Brain pericyte (primary cell): ENCODE measurements at regions not wholly inside any gene's neighbourhood (a gene's known extent, or its start where the extent isn't known, plus 50 kb on each side); places are given as distances from the start of the nearest gene placed in this dataset.

Experiments
- DNase-seq: peaks from one replicate; pipeline ENCODE4 v3.0.0-alpha.2; 2012; ENCODE audit warnings: low read depth, low spot score

GRCh38 chr11:56932572-56933220 lies 56.0 kb upstream of the OR5AK2 start:
- DNase-seq: peak; percentile 3

- no peak for DNase-seq
Observed at GRCh38 chr11:56923116-56923515, 65.6 kb upstream of the OR5AK2 start.

DNA sequence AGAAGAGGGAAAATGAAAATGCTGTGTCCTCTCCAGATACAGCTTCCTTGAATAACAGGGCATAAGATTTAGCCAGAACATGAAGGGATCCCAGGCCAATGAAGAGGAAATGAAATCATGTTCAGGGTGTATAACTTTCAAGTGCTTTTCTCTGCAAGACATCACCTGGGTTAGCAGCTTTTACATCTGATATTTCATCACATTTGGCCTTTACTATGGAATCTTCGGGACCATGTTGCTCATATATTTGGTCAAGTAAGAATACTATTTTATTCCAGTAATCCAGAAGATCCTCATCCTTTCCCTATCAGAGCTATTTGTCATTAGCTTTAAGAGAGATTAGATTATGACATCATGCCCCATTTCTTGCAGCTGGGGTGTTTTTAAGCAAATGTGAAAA lies 66.3 kb upstream of the OR5AK2 start:
- no peak for DNase-seq

DNA sequence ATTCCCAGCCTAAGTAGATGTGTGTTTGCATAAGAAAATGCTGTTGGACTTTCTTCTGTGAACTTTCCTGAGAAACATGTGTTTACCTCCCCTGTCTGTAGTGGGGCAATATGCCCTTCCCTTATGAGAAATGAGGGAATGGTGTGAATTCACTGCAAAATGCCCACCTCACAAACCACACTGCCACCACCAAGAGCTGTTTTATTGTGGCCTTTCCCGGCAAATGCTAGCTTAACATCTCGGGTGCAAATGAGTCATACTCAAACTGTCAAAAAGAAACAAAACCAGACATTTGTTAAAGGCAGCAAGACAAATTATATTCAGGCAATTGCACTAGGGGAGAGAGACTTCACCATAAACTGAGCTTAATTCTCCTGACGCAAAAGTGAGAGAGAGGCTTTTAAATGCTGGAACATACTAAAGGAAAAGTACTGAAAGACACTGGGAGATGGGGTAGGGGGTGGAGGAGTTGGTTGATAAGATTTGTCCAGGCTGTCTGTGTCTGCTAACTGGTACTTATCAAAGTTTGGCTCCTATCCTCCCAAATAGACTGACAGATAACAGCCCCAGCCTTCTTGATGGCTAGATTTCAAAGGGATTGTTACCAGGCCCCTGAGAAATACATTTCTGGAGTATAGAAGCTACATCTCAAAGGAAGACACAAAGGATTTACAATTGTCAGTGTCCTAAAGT lies 70.9 kb upstream of the OR5AK2 start:
- DNase-seq: no peak

- DNase-seq: no peak
Observed at GRCh38 chr11:56916587-56916986, 72.1 kb upstream of the OR5AK2 start.

GRCh38 chr11:56916162-56916561 lies 72.6 kb upstream of the OR5AK2 start:
- no peak for DNase-seq

DNA sequence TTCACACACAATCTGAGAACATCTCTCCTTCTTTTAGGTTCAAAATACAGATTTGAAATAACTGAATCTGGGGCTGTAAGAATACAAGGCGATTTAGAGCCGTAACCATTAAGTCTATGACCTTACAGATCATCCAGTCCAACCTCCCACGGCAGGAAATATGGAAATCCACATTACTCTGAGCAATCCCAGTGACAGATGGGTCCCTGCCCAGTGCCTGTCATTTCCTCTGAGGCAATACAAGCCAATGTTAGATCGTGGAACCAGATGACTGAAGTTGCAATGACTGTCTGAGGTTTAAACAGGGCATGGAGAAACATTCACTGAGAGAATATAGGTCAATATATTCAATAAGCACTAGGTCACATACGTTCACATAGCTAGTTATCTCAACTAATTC lies 77.4 kb upstream of the OR5AK2 start:
- DNase-seq: no peak

DNA sequence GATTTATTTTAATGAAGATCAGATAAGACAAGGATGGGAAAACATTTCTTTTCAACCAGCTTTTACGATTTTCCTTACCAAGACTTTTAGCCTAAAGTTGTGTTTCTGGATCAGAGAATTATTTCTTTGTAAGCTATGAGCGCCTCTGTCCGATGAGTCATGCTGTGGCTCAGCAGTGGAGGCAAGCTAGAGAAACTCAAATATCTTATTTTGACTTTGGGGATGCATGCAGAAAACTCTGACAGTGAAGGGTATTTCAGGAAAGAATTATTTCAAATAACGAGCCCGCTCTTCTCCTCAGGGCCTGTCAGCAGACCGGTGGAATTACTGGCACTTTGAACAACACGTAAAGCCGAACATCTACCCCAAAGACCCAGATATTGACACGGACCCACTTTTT lies 77.9 kb upstream of the OR5AK2 start:
- no peak for DNase-seq

GRCh38 chr11:56910046-56910773 lies 78.5 kb upstream of the OR5AK2 start:
- DNase-seq: no peak

GRCh38 chr11:56909563-56909962 lies 79.2 kb upstream of the OR5AK2 start:
- DNase-seq: no peak

DNA sequence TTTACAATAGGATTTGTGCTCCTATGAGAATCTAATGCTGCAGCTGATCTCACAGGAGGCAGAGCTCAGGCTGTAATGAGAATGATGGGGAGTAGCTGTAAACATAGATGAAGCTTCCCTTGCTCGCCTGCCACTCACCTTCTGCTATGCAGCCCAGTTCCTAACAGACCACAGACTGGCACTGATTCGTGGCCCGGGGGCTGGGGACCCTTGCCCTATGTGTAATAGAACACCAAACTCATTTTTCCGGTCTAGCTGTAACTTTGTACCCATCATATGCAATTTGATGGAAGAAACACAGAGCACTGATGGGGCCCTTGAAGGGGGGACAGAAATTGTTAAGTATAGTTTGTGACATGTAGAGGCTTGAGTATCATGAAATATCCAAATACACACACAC lies 79.6 kb upstream of the OR5AK2 start:
- DNase-seq: no peak

DNA sequence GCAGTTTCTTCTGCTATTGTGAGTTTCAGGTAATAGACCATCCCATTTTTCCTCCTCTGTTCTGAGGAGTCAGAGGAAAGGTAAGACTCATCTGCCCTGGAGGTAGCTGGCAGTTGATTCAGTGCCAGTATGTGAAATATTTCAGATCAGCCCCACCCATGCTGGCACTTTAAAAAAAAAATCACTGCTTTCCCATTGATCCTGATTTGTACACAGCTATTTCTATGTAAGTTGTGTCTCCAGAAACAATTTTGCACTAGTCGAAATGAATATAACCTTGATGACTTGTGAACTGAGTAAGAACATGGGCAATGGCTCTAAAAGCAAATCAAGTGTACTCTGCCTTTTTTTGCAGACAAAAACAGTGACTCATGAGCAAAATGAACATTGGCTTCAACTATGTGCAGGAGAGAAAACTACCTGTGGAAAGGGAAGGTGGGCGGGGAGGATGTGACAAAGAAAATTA lies 82.0 kb upstream of the OR5AK2 start:
- DNase-seq: no peak

- DNase-seq: no peak
Observed at GRCh38 chr11:56905936-56906335, 82.8 kb upstream of the OR5AK2 start.

- no peak for DNase-seq
Observed at GRCh38 chr11:56905442-56905841, 83.3 kb upstream of the OR5AK2 start.

GRCh38 chr11:56898856-56899255 lies 89.9 kb upstream of the OR5AK2 start:
- no peak for DNase-seq

DNA sequence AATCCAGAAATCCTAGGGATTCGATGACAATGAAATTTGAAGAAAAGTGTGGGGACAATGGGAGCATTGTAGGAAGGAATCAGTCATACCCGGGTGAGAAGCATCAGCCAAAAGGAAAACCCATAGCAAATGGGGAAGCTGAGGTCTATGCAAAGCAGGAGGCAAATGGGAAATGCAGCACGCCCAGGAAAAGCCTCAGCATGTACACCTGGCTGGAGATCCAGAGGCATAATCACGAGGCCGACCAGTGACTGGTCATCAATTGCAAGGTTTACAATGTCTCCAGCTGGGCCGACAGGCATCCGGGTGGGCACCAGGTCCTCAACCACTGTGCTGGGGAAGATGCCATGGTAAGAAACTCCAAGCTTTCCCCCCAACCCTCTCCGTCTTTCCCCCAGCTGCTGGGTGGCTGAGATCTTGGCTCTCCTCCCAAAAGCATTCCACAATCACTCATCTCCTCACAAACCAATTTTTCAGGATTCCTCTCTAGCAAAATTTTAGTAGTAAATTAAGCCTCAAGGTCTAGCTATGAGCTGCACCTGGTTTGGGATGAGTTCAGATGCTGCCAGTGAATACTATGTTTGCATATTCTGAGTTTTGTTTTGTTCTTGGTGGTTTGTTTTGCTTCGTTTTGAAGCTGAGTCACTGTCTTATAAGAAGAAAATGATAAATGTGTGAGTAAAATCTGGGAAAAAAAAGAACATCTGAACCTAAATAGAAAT lies 98.0 kb upstream of the OR5AK2 start:
- no peak for DNase-seq

- DNase-seq: no peak
Observed at GRCh38 chr11:56889986-56890385, 98.7 kb upstream of the OR5AK2 start.

DNA sequence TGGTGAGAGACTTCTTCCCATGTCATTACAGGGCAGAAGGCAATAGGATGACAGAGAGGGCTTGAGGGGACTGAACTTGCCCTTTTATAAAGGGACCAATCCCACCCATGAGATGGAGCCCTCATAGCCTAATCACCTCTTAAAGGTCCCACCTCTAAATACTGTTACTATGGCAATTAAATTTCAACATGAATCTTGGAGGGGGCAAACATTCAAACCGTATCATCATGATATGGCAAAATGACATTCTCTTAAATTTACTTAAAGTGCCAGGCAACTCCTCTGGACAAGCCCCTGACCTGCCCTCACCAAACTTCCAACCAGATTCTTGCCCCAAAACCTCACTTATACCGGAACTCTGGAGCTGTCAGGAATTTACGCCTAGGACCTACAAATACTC lies 100.8 kb upstream of the OR5AK2 start:
- DNase-seq: no peak

- no peak for DNase-seq
Observed at GRCh38 chr11:56886455-56886854, 102.3 kb upstream of the OR5AK2 start.

DNA sequence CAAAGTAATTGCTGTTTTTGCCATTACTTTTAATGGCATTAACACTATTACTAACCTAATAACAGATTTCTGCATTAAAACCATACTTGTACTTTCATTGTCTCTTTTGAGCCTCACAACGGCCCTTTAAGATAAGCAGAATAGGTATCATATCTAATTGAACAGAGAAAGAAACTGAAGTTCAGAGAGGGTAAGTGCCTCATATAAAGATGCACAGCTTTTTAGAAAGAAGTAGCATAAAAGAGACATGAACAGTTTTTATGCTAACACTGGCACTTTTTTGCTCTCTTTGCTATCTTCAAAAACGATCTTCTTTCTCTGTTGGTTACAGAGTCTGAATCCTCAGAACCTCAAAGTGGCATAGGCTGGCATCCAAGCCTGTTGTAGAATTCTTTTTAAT lies 102.9 kb upstream of the OR5AK2 start:
- DNase-seq: no peak

GRCh38 chr11:56885177-56885576 lies 103.5 kb upstream of the OR5AK2 start:
- DNase-seq: no peak

- no peak for DNase-seq
Observed at GRCh38 chr11:56883371-56883987, 105.2 kb upstream of the OR5AK2 start.
